Neuronal stem cell (in vitro differentiated cells): ENCODE measurements at regions not wholly inside any gene's neighbourhood (a gene's known extent, or its start where the extent isn't known, plus 50 kb on each side); places are given as distances from the start of the nearest gene placed in this dataset.
"Not testable (repeated sequence)": the region's sequence is repeated elsewhere in the genome, so short reads cannot be mapped to it uniquely, and the experiment has no call there.

Source experiments
- DNase-seq: peaks from one replicate; pipeline ENCODE4 v3.0.0-alpha.2; 2013; ENCODE audit warnings: low spot score
- H2AFZ ChIP-seq: one replicate; pipeline ENCODE4 v1.6.1; 2013; ENCODE audit warnings: mild to moderate bottlenecking, low read length, inconsistent platforms
- H2AK5ac ChIP-seq: 2 replicates; pipeline ENCODE4 v1.6.1; 2013; ENCODE audit warnings: low read depth, mild to moderate bottlenecking, inconsistent platforms, low read length, moderate library complexity, mixed read lengths
- H2BK120ac ChIP-seq: 2 replicates; pipeline ENCODE4 v1.6.1; 2013; ENCODE audit warnings: low read depth, mild to moderate bottlenecking, inconsistent platforms, low read length, moderate library complexity, mixed read lengths
- H2BK12ac ChIP-seq: one replicate; pipeline ENCODE4 v1.6.1; 2013; ENCODE audit warnings: low read length, inconsistent platforms
- H2BK15ac ChIP-seq: 2 replicates; pipeline ENCODE4 v1.6.1; 2013; ENCODE audit warnings: mild to moderate bottlenecking, low read length, inconsistent platforms, mixed read lengths
- H2BK5ac ChIP-seq: one replicate; pipeline ENCODE4 v1.6.1; 2013; ENCODE audit warnings: inconsistent platforms, mild to moderate bottlenecking, low read length, moderate library complexity
- H3K14ac ChIP-seq: one replicate; pipeline ENCODE4 v1.6.1; 2013; ENCODE audit warnings: low read length, inconsistent platforms
- H3K18ac ChIP-seq: 2 replicates; pipeline ENCODE4 v1.6.1; 2013; ENCODE audit warnings: low read length, inconsistent platforms
- H3K23ac ChIP-seq: 2 replicates; pipeline ENCODE4 v1.6.1; 2013; ENCODE audit warnings: low read depth, mild to moderate bottlenecking, mixed read lengths, low read length, inconsistent platforms; ENCODE audit not compliant: poor library complexity
- H3K27ac ChIP-seq: replicated peaks from 3 replicates; pipeline ENCODE4 v1.5.1; 2013; ENCODE audit warnings: low read length, inconsistent platforms
- H3K27me3 ChIP-seq, 3 experiments: 2 replicates each; pipeline ENCODE4 v1.6.1; 2013; ENCODE audit warnings: low read length in 3 of 3, mild to moderate bottlenecking in 2 of 3, inconsistent platforms in 1 of 3, low read depth in 1 of 3, mixed read lengths in 1 of 3, moderate library complexity in 1 of 3; ENCODE audit not compliant: control insufficient read depth in 3 of 3, insufficient read depth in 3 of 3
- H3K36me3 ChIP-seq, 2 donors: replicated peaks in 1 of 2; 2 replicates each; pipeline ENCODE4 v1.6.1; 2013; ENCODE audit warnings: low read length in 2 of 2; ENCODE audit not compliant: control insufficient read depth in 2 of 2, insufficient read depth in 2 of 2
- H3K4ac ChIP-seq: 2 replicates; pipeline ENCODE4 v1.6.1; 2013; ENCODE audit warnings: inconsistent platforms, mild to moderate bottlenecking, low read length, moderate library complexity
- H3K4me1 ChIP-seq, 2 donors: 1 replicate in 1 of 2; 2 replicates in 1 of 2; pipeline ENCODE4 v1.6.1; 2013; ENCODE audit warnings: low read length in 2 of 2, low read depth in 1 of 2; ENCODE audit not compliant: control insufficient read depth in 2 of 2, insufficient read depth in 1 of 2
- H3K4me2 ChIP-seq: one replicate; pipeline ENCODE4 v1.6.1; 2013; ENCODE audit warnings: mild to moderate bottlenecking, low read length, inconsistent platforms; ENCODE audit not compliant: insufficient read depth, poor library complexity, severe bottlenecking
- H3K4me3 ChIP-seq, 2 donors: 2 replicates each; pipeline ENCODE4 v1.5.1; 2013; ENCODE audit warnings: low read length in 2 of 2, mild to moderate bottlenecking in 2 of 2, inconsistent platforms in 1 of 2, moderate library complexity in 1 of 2
- H3K79me1 ChIP-seq: one replicate; pipeline ENCODE4 v1.6.1; 2013; ENCODE audit warnings: low read depth, mild to moderate bottlenecking, inconsistent platforms, low read length, moderate library complexity
- H3K9ac ChIP-seq: one replicate; pipeline ENCODE4 v1.6.1; 2013; ENCODE audit warnings: mild to moderate bottlenecking, low read depth, low read length, inconsistent platforms; ENCODE audit not compliant: poor library complexity
- H3K9me3 ChIP-seq, 2 donors: replicated peaks in 1 of 2; 2 replicates each; pipeline versions ENCODE3 to v1.6.1; 2013; ENCODE audit warnings: low read length in 2 of 2, mild to moderate bottlenecking in 2 of 2, inconsistent platforms in 1 of 2, low read depth in 1 of 2, mixed read lengths in 1 of 2, moderate library complexity in 1 of 2; ENCODE audit not compliant: control insufficient read depth in 2 of 2, insufficient read depth in 1 of 2
- H4K8ac ChIP-seq: one replicate; pipeline ENCODE4 v1.6.1; 2013; ENCODE audit warnings: low read depth, mild to moderate bottlenecking, inconsistent platforms, low read length, moderate library complexity
- H4K91ac ChIP-seq: one replicate; pipeline ENCODE4 v1.6.1; 2013; ENCODE audit warnings: low read length, low read depth, mild to moderate bottlenecking, inconsistent platforms; ENCODE audit not compliant: poor library complexity
- WGBS, 2 donors: extraction: QIAGEN DNeasy Blood & Tissue Kit; methylation state at CpG; one replicate each; pipeline ENCODE4 v1.1.7; 2013; ENCODE audit warnings: missing lambda C conversion rate in 2 of 2, mixed read lengths in 1 of 2; ENCODE audit not compliant: insufficient read length in 2 of 2, insufficient replicate concordance in 1 of 2; ENCODE audit errors: extremely low coverage in 2 of 2; 5-methylcytosine and 5-hydroxymethylcytosine counted together

GRCh38 chr3:174362556-174362955 lies 496.6 kb upstream of the NAALADL2 start:
- no peaks in the 10 kb centered on the region for H3K4me1 ChIP-seq
- no peaks in the 10 kb centered on the region for H3K36me3 ChIP-seq
- H4K91ac ChIP-seq, result no peak overlapping the region
- no peak overlapping the region for H3K23ac ChIP-seq
- no peaks in the 10 kb centered on the region for H3K27me3 ChIP-seq
- no peak overlapping the region for H3K4me2 ChIP-seq
- no peaks in the 10 kb centered on the region for H3K79me1 ChIP-seq
- H2BK120ac ChIP-seq, result no peak overlapping the region
- no peak overlapping the region for H4K8ac ChIP-seq
- H2AK5ac ChIP-seq, result no peak overlapping the region
- no peak overlapping the region for H3K14ac ChIP-seq
- H2BK5ac ChIP-seq, result no peak overlapping the region
- H3K18ac ChIP-seq, result no peak overlapping the region
- no CpG with 5 or more reads among the region's 3 CpGs for WGBS, 2 donors
- H3K4me3 ChIP-seq, result no peak overlapping the region
- DNase-seq, result no peak
- H3K4ac ChIP-seq, result no peak overlapping the region
- H3K27ac ChIP-seq, result no peak overlapping the region
- H2AFZ ChIP-seq, result no peak overlapping the region
- no peaks in the 10 kb centered on the region for H3K9me3 ChIP-seq
- H2BK15ac ChIP-seq, result no peak overlapping the region
- no peak overlapping the region for H2BK12ac ChIP-seq
- H3K9ac ChIP-seq, result no peak overlapping the region

GRCh38 chr3:174363256-174363655 lies 495.9 kb upstream of the NAALADL2 start:
- no peak overlapping the region for H3K4me3 ChIP-seq
- no peak for DNase-seq

GRCh38 chr3:174365796-174366195 lies 493.3 kb upstream of the NAALADL2 start:
- no peak overlapping the region for H4K91ac ChIP-seq
- no peak overlapping the region for H4K8ac ChIP-seq
- H3K4me3 ChIP-seq, result no peak overlapping the region
- H2BK5ac ChIP-seq, result no peak overlapping the region
- no peak overlapping the region for H3K9ac ChIP-seq
- H2AK5ac ChIP-seq, result no peak overlapping the region
- no peak overlapping the region for H2AFZ ChIP-seq
- H3K18ac ChIP-seq, result no peak overlapping the region
- no peak overlapping the region for H2BK120ac ChIP-seq
- H3K27ac ChIP-seq, result no peak overlapping the region
- H3K4ac ChIP-seq, result no peak overlapping the region
- WGBS, 2 donors, result no CpG with 5 or more reads among the region's 1 CpG
- H3K4me2 ChIP-seq, result no peak overlapping the region
- H3K4me1 ChIP-seq, result no peaks in the 10 kb centered on the region
- H3K9me3 ChIP-seq, result peaks cover 0 to 3% of the 10 kb centered on the region in 2 donors
- H3K23ac ChIP-seq, result no peak overlapping the region
- no peaks in the 10 kb centered on the region for H3K79me1 ChIP-seq
- no peak overlapping the region for H2BK15ac ChIP-seq
- H3K27me3 ChIP-seq, result no peaks in the 10 kb centered on the region
- H3K36me3 ChIP-seq, result no peaks in the 10 kb centered on the region
- DNase-seq, result no peak
- no peak overlapping the region for H2BK12ac ChIP-seq
- no peak overlapping the region for H3K14ac ChIP-seq

More at GRCh38 chr3:174363256-174363655, 495.9 kb upstream of the NAALADL2 start:
- H4K8ac ChIP-seq, result no peak overlapping the region
- H2BK12ac ChIP-seq, result no peak overlapping the region
- H3K9ac ChIP-seq, result no peak overlapping the region
- H3K18ac ChIP-seq, result no peak overlapping the region
- no peak overlapping the region for H3K27ac ChIP-seq
- no peaks in the 10 kb centered on the region for H3K9me3 ChIP-seq
- no peaks in the 10 kb centered on the region for H3K79me1 ChIP-seq
- H2BK120ac ChIP-seq, result no peak overlapping the region
- no peak overlapping the region for H2AK5ac ChIP-seq
- no peaks in the 10 kb centered on the region for H3K27me3 ChIP-seq
- no peaks in the 10 kb centered on the region for H3K4me1 ChIP-seq
- H3K4ac ChIP-seq, result no peak overlapping the region
- H2AFZ ChIP-seq, result no peak overlapping the region
- no peaks in the 10 kb centered on the region for H3K36me3 ChIP-seq
- H2BK5ac ChIP-seq, result no peak overlapping the region
- H4K91ac ChIP-seq, result no peak overlapping the region
- no peak overlapping the region for H3K23ac ChIP-seq
- no CpG with 5 or more reads among the region's 3 CpGs for WGBS, 2 donors
- no peak overlapping the region for H3K4me2 ChIP-seq
- no peak overlapping the region for H2BK15ac ChIP-seq
- H3K14ac ChIP-seq, result no peak overlapping the region

GRCh38 chr3:174366904-174367303 lies 492.2 kb upstream of the NAALADL2 start:
- not testable (repeated sequence) for H2AFZ ChIP-seq, H3K9me3 ChIP-seq, H3K9ac ChIP-seq, H3K27me3 ChIP-seq, H2BK120ac ChIP-seq, H2BK5ac ChIP-seq, H3K4me1 ChIP-seq, H3K14ac ChIP-seq, H3K23ac ChIP-seq, H3K27ac ChIP-seq, H4K8ac ChIP-seq, H2BK12ac ChIP-seq, H3K4ac ChIP-seq, H4K91ac ChIP-seq, H2AK5ac ChIP-seq, H3K79me1 ChIP-seq, H3K36me3 ChIP-seq, H2BK15ac ChIP-seq, H3K18ac ChIP-seq, H3K4me3 ChIP-seq, H3K4me2 ChIP-seq, DNase-seq
- no CpG with 5 or more reads among the region's 5 CpGs for WGBS, 2 donors
